H9 (cell line): ENCODE measurements at regions not wholly inside any gene's neighbourhood (a gene's known extent, or its start where the extent isn't known, plus 50 kb on each side); places are given as distances from the start of the nearest gene placed in this dataset.

ENCODE experiments used
- DNase-seq: peaks from one replicate; pipeline ENCODE4 v3.0.0-alpha.2; 2017
- H2AFZ ChIP-seq: one replicate; pipeline ENCODE4 v1.6.1; 2013; ENCODE audit warnings: mild to moderate bottlenecking, low read length, control low read depth, moderate library complexity
- H2AK5ac ChIP-seq: 2 replicates; pipeline ENCODE4 v1.6.1; 2013; ENCODE audit warnings: low read length, control low read depth, mixed read lengths; ENCODE audit not compliant: insufficient read length
- H2BK120ac ChIP-seq: one replicate; pipeline ENCODE4 v1.6.1; 2013; ENCODE audit warnings: low read depth, mild to moderate bottlenecking, low read length, control low read depth, inconsistent platforms; ENCODE audit not compliant: poor library complexity, severe bottlenecking
- H2BK12ac ChIP-seq: 2 replicates; pipeline ENCODE4 v1.6.1; 2013; ENCODE audit warnings: low read length, control low read depth, mixed read lengths, low read depth; ENCODE audit not compliant: insufficient read length
- H2BK15ac ChIP-seq: 2 replicates; pipeline ENCODE4 v1.6.1; 2013; ENCODE audit warnings: low read depth, low read length, control low read depth
- H2BK20ac ChIP-seq: one replicate; pipeline ENCODE4 v1.6.1; 2013; ENCODE audit warnings: low read depth, mild to moderate bottlenecking, low read length, control low read depth, inconsistent platforms; ENCODE audit not compliant: poor library complexity, severe bottlenecking
- H2BK5ac ChIP-seq: 2 replicates; pipeline ENCODE4 v1.6.1; 2013; ENCODE audit warnings: low read length, control low read depth, mixed read lengths; ENCODE audit not compliant: insufficient read length
- H3K14ac ChIP-seq: 2 replicates; pipeline ENCODE4 v1.6.1; 2013; ENCODE audit warnings: low read length, control low read depth; ENCODE audit not compliant: insufficient read depth
- H3K18ac ChIP-seq: 2 replicates; pipeline ENCODE4 v1.6.1; 2013; ENCODE audit warnings: low read depth, mild to moderate bottlenecking, mixed read lengths, low read length, control low read depth; ENCODE audit not compliant: insufficient read length
- H3K23ac ChIP-seq: 2 replicates; pipeline ENCODE4 v1.6.1; 2013; ENCODE audit warnings: low read length, control low read depth, mixed read lengths, low read depth; ENCODE audit not compliant: insufficient read length
- H3K23me2 ChIP-seq: 2 replicates; pipeline ENCODE4 v1.6.1; 2013; ENCODE audit warnings: low read depth, mild to moderate bottlenecking, mixed read lengths, low read length, control low read depth; ENCODE audit not compliant: insufficient read length, poor library complexity, severe bottlenecking
- H3K27ac ChIP-seq: 2 replicates; pipeline ENCODE4 v1.5.1; 2013; ENCODE audit warnings: low read length, control low read depth, mixed read lengths, low read depth; ENCODE audit not compliant: insufficient read length
- H3K27me3 ChIP-seq: 2 replicates; pipeline ENCODE4 v1.6.1; 2013; ENCODE audit warnings: low read length, control low read depth, inconsistent platforms; ENCODE audit not compliant: insufficient read depth
- H3K4ac ChIP-seq: 2 replicates; pipeline ENCODE4 v1.6.1; 2013; ENCODE audit warnings: low read depth, mild to moderate bottlenecking, control low read depth, inconsistent platforms, low read length, moderate library complexity
- H3K4me1 ChIP-seq: 2 replicates; pipeline ENCODE4 v1.6.1; 2013; ENCODE audit warnings: low read length, control low read depth, inconsistent platforms; ENCODE audit not compliant: insufficient read depth
- H3K4me2 ChIP-seq: 2 replicates; pipeline ENCODE4 v1.6.1; 2013; ENCODE audit warnings: low read length, control low read depth, mixed read lengths; ENCODE audit not compliant: insufficient read length, insufficient read depth
- H3K56ac ChIP-seq: 2 replicates; pipeline ENCODE4 v1.6.1; 2013; ENCODE audit warnings: low read depth, mild to moderate bottlenecking, mixed read lengths, low read length, control low read depth; ENCODE audit not compliant: insufficient read length
- H3K79me1 ChIP-seq: 2 replicates; pipeline ENCODE4 v1.6.1; 2013; ENCODE audit warnings: low read depth, mild to moderate bottlenecking, moderate library complexity, low read length, control low read depth, inconsistent platforms; ENCODE audit not compliant: insufficient read depth, poor library complexity, severe bottlenecking
- H3K79me2 ChIP-seq: 2 replicates; pipeline ENCODE4 v1.6.1; 2013; ENCODE audit warnings: low read length, control low read depth, inconsistent platforms; ENCODE audit not compliant: insufficient read depth
- H3K9ac ChIP-seq: 2 replicates; pipeline ENCODE4 v1.6.1; 2013; ENCODE audit warnings: low read length, control low read depth, mixed read lengths; ENCODE audit not compliant: insufficient read length; ENCODE audit errors: extremely low read depth
- H3K9me3 ChIP-seq: one replicate; pipeline ENCODE4 v1.6.1; 2013; ENCODE audit warnings: low read depth, low read length, inconsistent platforms; ENCODE audit not compliant: control insufficient read depth
- H3T11ph ChIP-seq: one replicate; pipeline ENCODE4 v1.6.1; 2013; ENCODE audit warnings: mild to moderate bottlenecking, low read length, control low read depth, inconsistent platforms
- H4K20me1 ChIP-seq: one replicate; pipeline ENCODE4 v1.6.1; 2013; ENCODE audit not compliant: control insufficient read depth, insufficient read length, insufficient read depth
- H4K5ac ChIP-seq: 2 replicates; pipeline ENCODE4 v1.6.1; 2013; ENCODE audit warnings: low read depth, mild to moderate bottlenecking, mixed read lengths, low read length, control low read depth; ENCODE audit not compliant: insufficient read length
- H4K8ac ChIP-seq: replicated peaks from 2 replicates; pipeline ENCODE4 v1.6.1; 2013; ENCODE audit warnings: low read length, control low read depth, mixed read lengths, low read depth; ENCODE audit not compliant: insufficient read length
- H4K91ac ChIP-seq: 2 replicates; pipeline ENCODE4 v1.6.1; 2013; ENCODE audit warnings: low read depth, mild to moderate bottlenecking, moderate library complexity, mixed read lengths, low read length, control low read depth; ENCODE audit not compliant: insufficient read length
- H3K27ac Mint-ChIP-seq, 3 experiments: 2 replicates in 2 of 3; 3 replicates in 1 of 3; pipeline ENCODE4 v1.8.0; 2020 to 2021; ENCODE audit warnings: mixed read lengths in 3 of 3, mild to moderate bottlenecking in 1 of 3, moderate library complexity in 1 of 3
- H3K27me3 Mint-ChIP-seq: 2 replicates; pipeline ENCODE4 v1.8.0; 2021; ENCODE audit warnings: low read depth, mild to moderate bottlenecking, moderate library complexity, mixed read lengths
- H3K36me3 Mint-ChIP-seq, 3 experiments: 2 replicates in 2 of 3; 3 replicates in 1 of 3; pipeline ENCODE4 v1.8.0; 2020 to 2021; ENCODE audit warnings: low read depth in 3 of 3, mixed read lengths in 3 of 3; ENCODE audit not compliant: insufficient read depth in 1 of 3
- H3K4me1 Mint-ChIP-seq, 2 experiments: 2 replicates each; pipeline ENCODE4 v1.8.0; 2020; ENCODE audit warnings: mixed read lengths in 2 of 2
- H3K4me3 Mint-ChIP-seq, 2 experiments: 2 replicates in 1 of 2; 3 replicates in 1 of 2; pipeline ENCODE4 v1.8.0; 2020 to 2021; ENCODE audit warnings: mild to moderate bottlenecking in 2 of 2, mixed read lengths in 2 of 2, moderate library complexity in 1 of 2
- H3K9me3 Mint-ChIP-seq, 2 experiments: 2 replicates in 1 of 2; 3 replicates in 1 of 2; pipeline ENCODE4 v1.8.0; 2020; ENCODE audit warnings: mild to moderate bottlenecking in 2 of 2, mixed read lengths in 2 of 2, moderate library complexity in 1 of 2
- CTCF ChIP-seq: fragments of 200-600 bp; sonication (generic); conservative IDR thresholded peaks from 3 replicates; pipeline ENCODE4 v1.8.0; 2021; ENCODE audit warnings: antibody characterized with exemption, mild to moderate bottlenecking
- WGBS: extraction: QIAGEN DNeasy Blood & Tissue Kit; methylation state at CpG from one replicate; pipeline ENCODE4 v1.1.7; 2013; ENCODE audit warnings: missing lambda C conversion rate, low lambda C conversion rate, mixed read lengths; ENCODE audit not compliant: insufficient read length; ENCODE audit errors: extremely low coverage; 5-methylcytosine and 5-hydroxymethylcytosine counted together

- no peaks in the 10 kb centered on the region; the same call in 1 of the 2 replicates for H3K27me3 Mint-ChIP-seq
- no peaks in the 10 kb centered on the region for H3K23me2 ChIP-seq
- no peak overlapping the region; the same call in 1 of the 2 replicates for H3K14ac ChIP-seq
- TF ChIP-seq CTCF: no peak
- H3K36me3 Mint-ChIP-seq: no peaks in the 10 kb centered on the region; a peak in 2 of 7 replicates
- H3K4ac ChIP-seq: no peak overlapping the region
- H2AFZ ChIP-seq: no peak overlapping the region
- no peak overlapping the region for H3K4me2 ChIP-seq
- no peak overlapping the region for H4K5ac ChIP-seq
- H3K4me1 Mint-ChIP-seq: peaks cover 12 to 17% of the 10 kb centered on the region in 2 experiments
- H4K91ac ChIP-seq: no peak overlapping the region
- H3K9ac ChIP-seq: no peak overlapping the region
- no peak overlapping the region for H2BK120ac ChIP-seq
- no peaks in the 10 kb centered on the region for H3K27me3 ChIP-seq
- no peaks in the 10 kb centered on the region for H4K20me1 ChIP-seq
- no peak overlapping the region for H3K4me3 Mint-ChIP-seq
- no peak overlapping the region for H3K23ac ChIP-seq
- no peaks in the 10 kb centered on the region for H3K79me2 ChIP-seq
- H2BK15ac ChIP-seq: no peak overlapping the region
- H2AK5ac ChIP-seq: no peak overlapping the region
- no peak overlapping the region for H3K27ac ChIP-seq
- no peaks in the 10 kb centered on the region for H3K79me1 ChIP-seq
- WGBS: no CpG with 5 or more reads among the region's 7 CpGs
- no peaks in the 10 kb centered on the region for H3K9me3 ChIP-seq
- no peak overlapping the region for H3K18ac ChIP-seq
- no peaks in the 10 kb centered on the region for H3K9me3 Mint-ChIP-seq
- no peak overlapping the region; a peak in 1 of 7 replicates for H3K27ac Mint-ChIP-seq
- no peak for DNase-seq
- H3T11ph ChIP-seq: no peak overlapping the region
- H3K4me1 ChIP-seq: no peaks in the 10 kb centered on the region
- H2BK5ac ChIP-seq: no peak overlapping the region
- H2BK20ac ChIP-seq: no peak overlapping the region
- no peak overlapping the region for H2BK12ac ChIP-seq
- no peak overlapping the region for H4K8ac ChIP-seq
- no peak overlapping the region for H3K56ac ChIP-seq
Measured at GRCh38 chr7:46220066-46220630, 299.1 kb upstream of the IGFBP3 start.
